ENCODE measurements at regions not wholly inside any gene's neighbourhood (a gene's known extent, or its start where the extent isn't known, plus 50 kb on each side); places are given as distances from the start of the nearest gene placed in this dataset.

GRCh38 chr3:104269771-104270170, 1096.9 kb upstream of the ALCAM start:
- TF ChIP-seq TAF1 (IDR thresholded peaks at IDR 0.05; ENCODE audit: low read depth) (no peak), POLR2AphosphoS5 (IDR thresholded peaks at IDR 0.05) (no peak), RAD21 (conservative IDR thresholded peaks at IDR 0.05) (no peak)
